ENCODE measurements at regions not wholly inside any gene's neighbourhood (a gene's known extent, or its start where the extent isn't known, plus 50 kb on each side); places are given as distances from the start of the nearest gene placed in this dataset.
A peak's percentile ranks its signal among the peaks of the same experiment; 100 is the strongest.

DNA sequence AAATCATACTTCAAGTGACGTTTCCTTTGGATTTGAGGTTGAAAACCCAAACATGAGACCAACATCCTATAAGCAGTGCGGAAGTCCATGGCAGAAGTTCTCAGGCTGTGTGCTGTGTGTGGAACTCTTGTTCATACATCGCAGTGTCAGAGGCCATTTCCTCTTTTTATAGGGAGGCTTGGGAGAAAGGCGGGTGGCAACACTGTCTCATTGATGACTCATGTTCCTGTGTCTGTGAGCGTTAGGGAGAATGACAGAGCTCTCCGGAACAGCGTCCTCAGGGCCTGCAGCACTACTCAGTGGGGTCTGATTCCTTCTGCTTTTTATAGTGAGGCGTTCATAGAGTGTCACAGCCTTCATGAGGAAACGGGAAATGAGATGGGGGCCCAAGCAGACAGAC, 98.8 kb upstream of the BASP1 start (continued):
- TF ChIP-seq STAG1 (CRISPR knock-in tag; IDR thresholded peaks at IDR 0.05; ENCODE audit: borderline replicate concordance) (no peak), ZKSCAN1 (IDR thresholded peaks at IDR 0.05; ENCODE audit: low read depth, low read length) (peak; percentile 64; the same call in 1 of the 2 replicates), ZNF197 (CRISPR knock-in tag; IDR thresholded peaks at IDR 0.05; ENCODE audit: low read depth) (no peak), EZH2 (IDR thresholded peaks at IDR 0.05; ENCODE audit: borderline replicate concordance, low read depth, low read length) (no peak), SREBF1 (IDR thresholded peaks at IDR 0.05; ENCODE audit: borderline replicate concordance, low read depth, low read length) (no peak), SUPT5H (IDR thresholded peaks at IDR 0.05) (no peak), TBL1XR1 (IDR thresholded peaks at IDR 0.05; ENCODE audit: low read length in 2 of 2) (no peak), ZNF507 (tag; conservative IDR thresholded peaks at IDR 0.05) (no peak), NCOA2 (IDR thresholded peaks at IDR 0.05; ENCODE audit: partially characterized antibody in 2 of 2) (no peak), TEAD2 (tag; IDR thresholded peaks at IDR 0.05) (no peak), SPI1 (IDR thresholded peaks at IDR 0.05; ENCODE audit: borderline replicate concordance, low read depth, low read length) (peak; percentile 98), TEAD1 (CRISPR knock-in tag; IDR thresholded peaks at IDR 0.05) (no peak), PML (IDR thresholded peaks at IDR 0.05; ENCODE audit: low read length) (no peak), NEUROD1 (IDR thresholded peaks at IDR 0.05; ENCODE audit: borderline replicate concordance, low read depth, low read length, partially characterized antibody) (peak; percentile 38), NRF1 (conservative IDR thresholded peaks at IDR 0.05 in 1 of 2, IDR thresholded peaks at IDR 0.05 in 1 of 2) (peak; percentile 24 to 25; a peak in 1 of 4 replicates), MECOM (CRISPR knock-in tag; IDR thresholded peaks at IDR 0.05) (no peak), PHF20 (IDR thresholded peaks at IDR 0.05; ENCODE audit: partially characterized antibody) (no peak)
- TF ChIP-seq, protein P1, sequence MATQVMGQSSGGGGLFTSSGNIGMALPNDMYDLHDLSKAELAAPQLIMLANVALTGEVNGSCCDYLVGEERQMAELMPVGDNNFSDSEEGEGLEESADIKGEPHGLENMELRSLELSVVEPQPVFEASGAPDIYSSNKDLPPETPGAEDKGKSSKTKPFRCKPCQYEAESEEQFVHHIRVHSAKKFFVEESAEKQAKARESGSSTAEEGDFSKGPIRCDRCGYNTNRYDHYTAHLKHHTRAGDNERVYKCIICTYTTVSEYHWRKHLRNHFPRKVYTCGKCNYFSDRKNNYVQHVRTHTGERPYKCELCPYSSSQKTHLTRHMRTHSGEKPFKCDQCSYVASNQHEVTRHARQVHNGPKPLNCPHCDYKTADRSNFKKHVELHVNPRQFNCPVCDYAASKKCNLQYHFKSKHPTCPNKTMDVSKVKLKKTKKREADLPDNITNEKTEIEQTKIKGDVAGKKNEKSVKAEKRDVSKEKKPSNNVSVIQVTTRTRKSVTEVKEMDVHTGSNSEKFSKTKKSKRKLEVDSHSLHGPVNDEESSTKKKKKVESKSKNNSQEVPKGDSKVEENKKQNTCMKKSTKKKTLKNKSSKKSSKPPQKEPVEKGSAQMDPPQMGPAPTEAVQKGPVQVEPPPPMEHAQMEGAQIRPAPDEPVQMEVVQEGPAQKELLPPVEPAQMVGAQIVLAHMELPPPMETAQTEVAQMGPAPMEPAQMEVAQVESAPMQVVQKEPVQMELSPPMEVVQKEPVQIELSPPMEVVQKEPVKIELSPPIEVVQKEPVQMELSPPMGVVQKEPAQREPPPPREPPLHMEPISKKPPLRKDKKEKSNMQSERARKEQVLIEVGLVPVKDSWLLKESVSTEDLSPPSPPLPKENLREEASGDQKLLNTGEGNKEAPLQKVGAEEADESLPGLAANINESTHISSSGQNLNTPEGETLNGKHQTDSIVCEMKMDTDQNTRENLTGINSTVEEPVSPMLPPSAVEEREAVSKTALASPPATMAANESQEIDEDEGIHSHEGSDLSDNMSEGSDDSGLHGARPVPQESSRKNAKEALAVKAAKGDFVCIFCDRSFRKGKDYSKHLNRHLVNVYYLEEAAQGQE (IDR thresholded peaks at IDR 0.05; ENCODE audit: borderline replicate concordance): no peak
- TF ChIP-seq, protein P1 (CRISPR knock-in tag; IDR thresholded peaks at IDR 0.05; ENCODE audit: low read depth): no peak
- TF ChIP-seq, protein P2, sequence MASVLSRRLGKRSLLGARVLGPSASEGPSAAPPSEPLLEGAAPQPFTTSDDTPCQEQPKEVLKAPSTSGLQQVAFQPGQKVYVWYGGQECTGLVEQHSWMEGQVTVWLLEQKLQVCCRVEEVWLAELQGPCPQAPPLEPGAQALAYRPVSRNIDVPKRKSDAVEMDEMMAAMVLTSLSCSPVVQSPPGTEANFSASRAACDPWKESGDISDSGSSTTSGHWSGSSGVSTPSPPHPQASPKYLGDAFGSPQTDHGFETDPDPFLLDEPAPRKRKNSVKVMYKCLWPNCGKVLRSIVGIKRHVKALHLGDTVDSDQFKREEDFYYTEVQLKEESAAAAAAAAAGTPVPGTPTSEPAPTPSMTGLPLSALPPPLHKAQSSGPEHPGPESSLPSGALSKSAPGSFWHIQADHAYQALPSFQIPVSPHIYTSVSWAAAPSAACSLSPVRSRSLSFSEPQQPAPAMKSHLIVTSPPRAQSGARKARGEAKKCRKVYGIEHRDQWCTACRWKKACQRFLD (CRISPR knock-in tag; IDR thresholded peaks at IDR 0.05): 0 out of 2 replicates have a peak, but pooled peaks have one; percentile 43
